ENCODE measurements at regions not wholly inside any gene's neighbourhood (a gene's known extent, or its start where the extent isn't known, plus 50 kb on each side); places are given as distances from the start of the nearest gene placed in this dataset.
"Not testable (repeated sequence)": the region's sequence is repeated elsewhere in the genome, so short reads cannot be mapped to it uniquely, and the experiment has no call there.

GRCh38 chr5:17039170-17039569 is 103.1 kb upstream of the MYO10 start:
- no peak for DNase-seq

- DNase-seq, result no peak
These were observed 106.0 kb upstream of the MYO10 start for GRCh38 chr5:17042041-17042440.

- no peak for DNase-seq
These were observed 110.2 kb upstream of the MYO10 start for GRCh38 chr5:17046320-17046719.

- no peak for DNase-seq
These were observed 114.1 kb upstream of the MYO10 start for GRCh38 chr5:17050236-17050635.

- no peak for DNase-seq
These were observed 118.8 kb upstream of the MYO10 start for GRCh38 chr5:17054911-17055310.

- no peak for DNase-seq
These were observed 120.1 kb upstream of the MYO10 start for GRCh38 chr5:17056141-17056631.

GRCh38 chr5:17058438-17058837 is 122.3 kb upstream of the MYO10 start:
- DNase-seq, result no peak

GRCh38 chr5:17061973-17062470 is 125.9 kb upstream of the MYO10 start:
- no peak for DNase-seq

GRCh38 chr5:17062741-17063140 is 126.7 kb upstream of the MYO10 start:
- DNase-seq, result not testable (repeated sequence)

GRCh38 chr5:17064241-17064640 is 128.2 kb upstream of the MYO10 start:
- no peak for DNase-seq

- DNase-seq, result no peak
These were observed 129.4 kb upstream of the MYO10 start for GRCh38 chr5:17065458-17065857.

- DNase-seq, result not testable (repeated sequence)
These were observed 129.9 kb upstream of the MYO10 start for GRCh38 chr5:17066026-17066425.

- no peak for DNase-seq
These were observed 131.7 kb upstream of the MYO10 start for GRCh38 chr5:17067657-17068392.

GRCh38 chr5:17069995-17070511 is 134.0 kb upstream of the MYO10 start:
- DNase-seq, result no peak

- no peak for DNase-seq
These were observed 134.6 kb upstream of the MYO10 start for GRCh38 chr5:17070647-17071046.

GRCh38 chr5:17075236-17075635 is 139.1 kb upstream of the MYO10 start:
- no peak for DNase-seq

GRCh38 chr5:17076272-17076671 is 140.2 kb upstream of the MYO10 start:
- DNase-seq, result no peak

GRCh38 chr5:17077440-17078233 is 139.8 kb upstream of the BASP1 start:
- DNase-seq, result no peak

- DNase-seq, result no peak
These were observed 137.9 kb upstream of the BASP1 start for GRCh38 chr5:17079562-17079961.

- no peak for DNase-seq
These were observed 137.1 kb upstream of the BASP1 start for GRCh38 chr5:17080361-17080760.

GRCh38 chr5:17081142-17081541 is 136.3 kb upstream of the BASP1 start:
- DNase-seq, result no peak

- not testable (repeated sequence) for DNase-seq
These were observed 134.2 kb upstream of the BASP1 start for GRCh38 chr5:17083276-17083675.

- no peak for DNase-seq
These were observed 130.4 kb upstream of the BASP1 start for GRCh38 chr5:17087035-17087434.

GRCh38 chr5:17088051-17088450 is 129.4 kb upstream of the BASP1 start:
- DNase-seq, result no peak

Measured in DMS79 treated with DMSO at 0.1 percent for 48 hours (cell line).